ENCODE measurements at regions not wholly inside any gene's neighbourhood (a gene's known extent, or its start where the extent isn't known, plus 50 kb on each side); places are given as distances from the start of the nearest gene placed in this dataset.

DNA sequence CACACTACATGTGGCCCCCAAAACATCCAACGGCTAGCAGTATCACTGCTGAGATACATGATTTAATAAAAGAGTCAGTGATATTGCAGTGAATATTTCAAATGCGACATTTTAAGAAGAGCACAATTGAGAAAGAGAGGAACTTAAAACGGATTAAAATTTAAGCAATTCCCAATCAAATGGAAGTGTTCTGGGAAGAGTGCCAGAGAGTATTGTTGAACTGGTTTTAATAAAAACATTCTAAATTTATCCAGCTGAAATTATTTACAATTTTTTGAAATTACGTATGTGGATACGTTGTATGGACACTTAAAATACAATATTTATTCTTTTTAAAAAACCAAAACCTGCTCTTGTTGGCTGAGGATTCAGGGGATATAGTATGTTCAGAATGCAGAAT is 117.7 kb downstream of the C3orf38 start:
- Histone ChIP-seq H3K36me3 (ENCODE audit: control insufficient read depth, insufficient read depth, low read length) (no peaks in the 10 kb centered on the region), H2BK15ac (ENCODE audit: low read depth, low read length) (no peak overlapping the region), H2AK5ac (ENCODE audit: low read depth, low read length) (no peak overlapping the region), H3K9me3 (ENCODE audit: control insufficient read depth, insufficient read depth, low read length) (no peaks in the 10 kb centered on the region), H3K4me3 (ENCODE audit: insufficient read depth, low read depth, low read length) (no peak overlapping the region), H4K8ac (ENCODE audit: low read depth in 2 of 2, low read length in 2 of 2) (no peak overlapping the region), H4K20me1 (ENCODE audit: insufficient read depth, low read length) (no peaks in the 10 kb centered on the region), H3K4ac (ENCODE audit: low read depth, low read length) (no peak overlapping the region), H3K56ac (ENCODE audit: extremely low read depth, insufficient read depth, low read length) (no peak overlapping the region), H2AFZ (replicated peaks; ENCODE audit: low read length, poor library complexity) (no peak overlapping the region), H4K91ac (ENCODE audit: insufficient read depth, low read depth, low read length) (no peak overlapping the region), H3K4me1 (ENCODE audit: control insufficient read depth, insufficient read depth, low read length) (no peaks in the 10 kb centered on the region), H3K27me3 (ENCODE audit: control insufficient read depth, insufficient read depth, low read length) (no peaks in the 10 kb centered on the region), H4K5ac (ENCODE audit: low read depth, low read length) (no peak overlapping the region), H3K27ac (ENCODE audit: insufficient read depth, low read length) (no peak overlapping the region), H3K9ac (ENCODE audit: low read depth, low read length) (no peak overlapping the region), H2BK5ac (ENCODE audit: low read depth, low read length, poor library complexity, severe bottlenecking) (no peak overlapping the region), H3K23ac (ENCODE audit: low read depth, low read length) (no peak overlapping the region), H2BK20ac (ENCODE audit: low read depth, low read length) (no peak overlapping the region), H3K14ac (replicated peaks; ENCODE audit: low read depth, low read length) (no peak overlapping the region), H2AK9ac (replicated peaks; ENCODE audit: low read depth, low read length, poor library complexity) (no peak overlapping the region), H3K9me1 (ENCODE audit: insufficient read depth, low read length) (no peaks in the 10 kb centered on the region), H3K79me1 (ENCODE audit: low read depth in 1 of 2, low read length in 2 of 2) (no peaks in the 10 kb centered on the region), H3K4me2 (ENCODE audit: low read depth, low read length) (no peak overlapping the region), H2BK120ac (ENCODE audit: low read depth, low read length) (no peak overlapping the region), H3K18ac (ENCODE audit: low read depth, low read length) (no peak overlapping the region)
- DNase-seq (no peak), ATAC-seq (ENCODE audit: low read depth) (no peak)
- no TSS peak for BruUV-seq (replicated peaks)
- POLR2A ChIA-PET (ENCODE audit: unreplicated experiment): no interaction called here
- in situ Hi-C loops (cut with MboI; ENCODE audit: low sequenced_read_pairs) (no loop called here), intact Hi-C loops (cut with micrococcal nuclease) (loop anchor here (10.0 kb wide), 1 partner anchor 247 kb away; no protein-coding TSS in a partner anchor), dilution Hi-C loops (cut with HindIII; ENCODE audit: low sequenced_read_pairs, unreplicated experiment) (no loop called here)
- WGBS, 2 experiments (ENCODE audit: extremely low coverage in 2 of 2, insufficient read length in 1 of 2): no CpG with 5 or more reads among the region's 5 CpGs
- no peak for TF ChIP-seq POLR2A (IDR thresholded peaks at IDR 0.05; ENCODE audit: low read depth, low read length)
- no peak for TF ChIP-seq FOS (IDR thresholded peaks at IDR 0.05; ENCODE audit: low read depth, low read length)
- TF ChIP-seq, protein P1, sequence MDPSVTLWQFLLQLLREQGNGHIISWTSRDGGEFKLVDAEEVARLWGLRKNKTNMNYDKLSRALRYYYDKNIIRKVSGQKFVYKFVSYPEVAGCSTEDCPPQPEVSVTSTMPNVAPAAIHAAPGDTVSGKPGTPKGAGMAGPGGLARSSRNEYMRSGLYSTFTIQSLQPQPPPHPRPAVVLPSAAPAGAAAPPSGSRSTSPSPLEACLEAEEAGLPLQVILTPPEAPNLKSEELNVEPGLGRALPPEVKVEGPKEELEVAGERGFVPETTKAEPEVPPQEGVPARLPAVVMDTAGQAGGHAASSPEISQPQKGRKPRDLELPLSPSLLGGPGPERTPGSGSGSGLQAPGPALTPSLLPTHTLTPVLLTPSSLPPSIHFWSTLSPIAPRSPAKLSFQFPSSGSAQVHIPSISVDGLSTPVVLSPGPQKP (IDR thresholded peaks at IDR 0.05; ENCODE audit: borderline replicate concordance, low read depth, low read length): no peak
- no peak for TF ChIP-seq NFE2L2 (IDR thresholded peaks at IDR 0.05; ENCODE audit: low read depth, low read length)
- no peak for TF ChIP-seq MAFK (IDR thresholded peaks at IDR 0.05; ENCODE audit: low read depth, low read length)
- TF ChIP-seq CHD1 (IDR thresholded peaks at IDR 0.05; ENCODE audit: low read depth, low read length): no peak
- no peak for TF ChIP-seq BHLHE40 (IDR thresholded peaks at IDR 0.05; ENCODE audit: low read depth, low read length)
- no peak for TF ChIP-seq RCOR1 (IDR thresholded peaks at IDR 0.05; ENCODE audit: insufficient replicate concordance, low read length)
- no peak for TF ChIP-seq RAD21 (IDR thresholded peaks at IDR 0.05; ENCODE audit: low read length)
- TF ChIP-seq SMC3 (IDR thresholded peaks at IDR 0.05; ENCODE audit: low read depth, low read length): no peak
- TF ChIP-seq MAZ (IDR thresholded peaks at IDR 0.05; ENCODE audit: borderline replicate concordance, low read depth, low read length): no peak
- no peak for TF ChIP-seq RFX5 (IDR thresholded peaks at IDR 0.05; ENCODE audit: low read depth, low read length)
- TF ChIP-seq CEBPB (IDR thresholded peaks at IDR 0.05; ENCODE audit: low read depth, low read length): no peak
- CTCF ChIA-PET: no interaction called here

All from IMR-90 (cell line).